K562 (cell line): ENCODE measurements at regions not wholly inside any gene's neighbourhood (a gene's known extent, or its start where the extent isn't known, plus 50 kb on each side); places are given as distances from the start of the nearest gene placed in this dataset.

ENCODE experiments used
- ATAC-seq: fragments of 200-7000 bp; cut with Tn5 transposase; 3 replicates; pipeline ENCODE4 v1.9.1; 2020; ENCODE audit warnings: moderate library complexity
- BruUV-seq: library from RNA; stranded (reverse); fragments of 400-500 nt; replicated peaks from 2 replicates; lab custom pipeline; 2021; lab: Mats Ljungman, UMichigan
- CTCF ChIA-PET: fragments of 300-600 bp; formaldehyde crosslinking; extraction: SDS; loops from one replicate; lab custom pipeline; 2021; ENCODE audit warnings: low intra/inter-chr PET ratio; lab: Yijun Ruan, JAX
- POLR2A ChIA-PET: fragments of 300-600, 350-650 bp; sonication (Branson Sonifier 250); formaldehyde crosslinking; extraction: SDS; loops from one replicate; lab custom pipeline; 2021; ENCODE audit warnings: antibody characterized with exemption, inconsistent platforms; lab: Yijun Ruan, JAX
- DNase-seq, 4 experiments: peaks; one replicate each; pipeline versions ENCODE4 v3.0.0 to v3.0.0-alpha.2; 2011 to 2018; ENCODE audit warnings: low spot score in 3 of 4, mixed read lengths in 3 of 4; ENCODE audit errors: extremely low read depth in 1 of 4
- FAIRE-seq: peaks from 2 replicates; lab custom pipeline; 2011; peaks lifted over from hg19 to GRCh38; lab: Jason Lieb, UNC
- H2AFZ ChIP-seq: 2 replicates; pipeline ENCODE4 v1.6.0; 2011; ENCODE audit warnings: low read depth, low read length, control low read depth, inconsistent platforms
- H3K27ac ChIP-seq: fragments of 200-600 bp; 3 replicates; pipeline ENCODE4 v1.8.0; 2011; ENCODE audit warnings: low read depth, mild to moderate bottlenecking, control low read depth, inconsistent platforms, low read length, moderate library complexity, mixed read lengths; ENCODE audit errors: extremely low read depth
- H3K27me3 ChIP-seq, 2 experiments: fragments of 300-600 bp in 1 of 2; 2 replicates in 1 of 2; 3 replicates in 1 of 2; pipeline versions ENCODE4 v1.6.0 to v1.8.0; 2011; ENCODE audit warnings: inconsistent platforms in 2 of 2, low read length in 2 of 2, mild to moderate bottlenecking in 1 of 2, mixed read lengths in 1 of 2, moderate library complexity in 1 of 2; ENCODE audit not compliant: control insufficient read depth in 2 of 2, insufficient read depth in 2 of 2
- H3K36me3 ChIP-seq: fragments of 300-600 bp; 3 replicates; pipeline ENCODE4 v1.8.0; 2011; ENCODE audit warnings: mild to moderate bottlenecking, low read length, inconsistent platforms; ENCODE audit not compliant: control insufficient read depth, insufficient read depth
- H3K4me1 ChIP-seq, 2 experiments: fragments of 200-600 bp in 1 of 2; replicated peaks in 1 of 2; 2 replicates in 1 of 2; 3 replicates in 1 of 2; pipeline versions ENCODE4 v1.5.1 to v1.8.0; 2011; ENCODE audit warnings: inconsistent platforms in 2 of 2, low read length in 2 of 2, mild to moderate bottlenecking in 1 of 2, mixed read lengths in 1 of 2, moderate library complexity in 1 of 2; ENCODE audit not compliant: control insufficient read depth in 2 of 2, insufficient read depth in 2 of 2
- H3K4me2 ChIP-seq: 2 replicates; pipeline ENCODE4 v1.6.1; 2011; ENCODE audit warnings: low read length, control low read depth, inconsistent platforms, mixed read lengths; ENCODE audit not compliant: insufficient read depth
- H3K4me3 ChIP-seq: fragments of 200-600 bp; sonication (generic), shearing (Covaris generic); 2 replicates; pipeline ENCODE4 v1.5.1; 2016; ENCODE audit warnings: control low read depth, inconsistent platforms
- H3K79me2 ChIP-seq: fragments of 200-600 bp; 3 replicates; pipeline ENCODE4 v1.8.0; 2011; ENCODE audit warnings: low read length, inconsistent platforms; ENCODE audit not compliant: control insufficient read depth, insufficient read depth
- H3K9ac ChIP-seq, 2 experiments: 2 replicates each; pipeline versions ENCODE4 v1.6.0 to v1.6.1; 2011; ENCODE audit warnings: low read depth in 2 of 2, low read length in 2 of 2, control low read depth in 1 of 2, inconsistent platforms in 1 of 2, mild to moderate bottlenecking in 1 of 2, mixed read lengths in 1 of 2; ENCODE audit not compliant: insufficient read depth in 1 of 2
- H3K9me1 ChIP-seq: one replicate; pipeline ENCODE4 v1.6.0; 2011; ENCODE audit warnings: inconsistent platforms, mild to moderate bottlenecking, low read length, moderate library complexity; ENCODE audit not compliant: control insufficient read depth, insufficient read depth
- H3K9me3 ChIP-seq: replicated peaks from 2 replicates; pipeline ENCODE4 v1.5.1; 2011; ENCODE audit warnings: low read depth, low read length, inconsistent platforms; ENCODE audit not compliant: control insufficient read depth, insufficient read depth
- H4K20me1 ChIP-seq: replicated peaks from 2 replicates; pipeline ENCODE4 v1.6.1; 2011; ENCODE audit warnings: low read length, inconsistent platforms, mixed read lengths; ENCODE audit not compliant: control insufficient read depth, insufficient read depth
- CUX1 ChIP-seq: fragments of 200-800 bp; sonication (Bioruptor generic); IDR thresholded peaks from 2 replicates; pipeline ENCODE4 v1.6.1; 2016; ENCODE audit warnings: missing genetic modification characterization, missing compliant biosample characterization
- FOXP1 ChIP-seq: sonication (generic); formaldehyde crosslinking; IDR thresholded peaks from 2 replicates; pipeline ENCODE4 v1.8.0; 2022; ENCODE audit warnings: mild to moderate bottlenecking, missing genetic modification reagents
- FUS ChIP-seq: fragments of 200-400 bp; formaldehyde crosslinking; optimal IDR thresholded peaks from 2 replicates; pipeline ENCODE3; 2017; ENCODE audit warnings: low read depth, low read length
- RBFOX2 ChIP-seq: fragments of 200-400 bp; formaldehyde crosslinking; IDR thresholded peaks from 2 replicates; pipeline ENCODE4 v1.6.1; 2017; ENCODE audit warnings: low read depth, mild to moderate bottlenecking, low read length, moderate library complexity
- SFPQ ChIP-seq: fragments of 200-400 bp; formaldehyde crosslinking; IDR thresholded peaks from 2 replicates; pipeline ENCODE4 v1.6.1; 2017; ENCODE audit warnings: mild to moderate bottlenecking, low read depth, low read length, moderate library complexity
- SMARCC2 ChIP-seq: fragments of 450-650 bp; IDR thresholded peaks from 2 replicates; pipeline ENCODE4 v1.6.1; 2017; ENCODE audit warnings: antibody characterized with exemption, moderate library complexity, mild to moderate bottlenecking, low read depth
- TBP ChIP-seq: optimal IDR thresholded peaks from 2 replicates; pipeline ENCODE3; 2011; ENCODE audit warnings: low read depth, low read length, improper control_type of control experiment
- ZNF41 ChIP-seq: fragments of 250-450 bp; sonication (Bioruptor Pico); conservative IDR thresholded peaks from 2 replicates; pipeline ENCODE4 v1.4.0; 2020; ENCODE audit warnings: mild to moderate bottlenecking
- ZNF592 ChIP-seq: fragments of 450-650 bp; IDR thresholded peaks from 2 replicates; pipeline ENCODE4 v1.6.1; 2017; ENCODE audit warnings: antibody characterized with exemption, mild to moderate bottlenecking
- WGBS: fragments of 100-300 bp; shearing (Covaris generic); methylation state at CpG from one replicate; pipeline ENCODE4 v1.1.6; 2016; ENCODE audit warnings: low coverage, mixed read lengths; ENCODE audit not compliant: insufficient coverage; ENCODE audit errors: missing lambda C conversion rate; 5-methylcytosine and 5-hydroxymethylcytosine counted together
- in situ Hi-C: fragments of 300-500 bp; cut with MboI; formaldehyde crosslinking; loops from 4 replicates; pipeline ENCODE4 v1.15.0; 2018; ENCODE audit warnings: inconsistent platforms, mixed read lengths
- intact Hi-C: fragments of 100-400 bp; cut with micrococcal nuclease; formaldehyde crosslinking; loops from 2 replicates; pipeline ENCODE4 v1.14.2; 2022

- FAIRE-seq (no peak), ATAC-seq (no peak), DNase-seq (no peak)
- ChIA-PET POLR2A (interaction anchor here (0.5 to 0.7 kb wide), 2 partner anchors 22 to 495 kb away, joined by 3 to 4 read pairs; no protein-coding TSS in a partner anchor), CTCF (no interaction called here)
- H4K20me1 ChIP-seq, result peaks cover 3% of the 10 kb centered on the region; the same call in 1 of the 2 replicates
- H3K79me2 ChIP-seq, result no peaks in the 10 kb centered on the region
- no peak overlapping the region for H3K27ac ChIP-seq
- intact Hi-C loops, result loop anchor here (5.0 to 10.0 kb wide), 3 partner anchors 226 to 276 kb away; partner anchors contain the start of gene API5
- in situ Hi-C loops, result no loop called here
- H3K4me3 ChIP-seq, result no peak overlapping the region
- no peaks in the 10 kb centered on the region for H3K36me3 ChIP-seq
- 2% methylated on average over 11 of the region's 11 CpGs for WGBS
- BruUV-seq, result no TSS peak
- no peak overlapping the region for H3K9ac ChIP-seq
- H3K4me1 ChIP-seq, result peaks cover 0 to 20% of the 10 kb centered on the region in 2 experiments; a peak in 3 of 5 replicates
- peaks cover 23 to 59% of the 10 kb centered on the region in 2 experiments for H3K27me3 ChIP-seq
- no peak overlapping the region for H2AFZ ChIP-seq
- H3K9me3 ChIP-seq, result no peaks in the 10 kb centered on the region
- H3K4me2 ChIP-seq, result no peak overlapping the region
- H3K9me1 ChIP-seq, result no peaks in the 10 kb centered on the region
- no peak for TF ChIP-seq FUS
- no peak for TF ChIP-seq SMARCC2
- no peak for TF ChIP-seq TBP
- no peak for TF ChIP-seq SFPQ
- no peak for TF ChIP-seq CUX1 (CRISPR knock-in tag)
- no peak for TF ChIP-seq FOXP1 (CRISPR knock-in tag)
- TF ChIP-seq ZNF592, result no peak
- no peak for TF ChIP-seq ZNF41 (CRISPR knock-in tag)
- no peak for TF ChIP-seq RBFOX2
Observed at GRCh38 chr11:43575913-43576310, 104.6 kb upstream of the HSD17B12 start.
